HEK293 (cell line): ENCODE measurements at regions not wholly inside any gene's neighbourhood (a gene's known extent, or its start where the extent isn't known, plus 50 kb on each side); places are given as distances from the start of the nearest gene placed in this dataset.

Experiments
- CTCF ChIA-PET: fragments of 350-600 bp; formaldehyde crosslinking; extraction: SDS; loops from one replicate; lab custom pipeline; 2021; ENCODE audit warnings: antibody characterized with exemption; lab: Yijun Ruan, JAX
- POLR2A ChIA-PET: fragments of 300-600 bp; formaldehyde crosslinking; extraction: SDS; loops from one replicate; lab custom pipeline; 2020; ENCODE audit warnings: antibody characterized with exemption, inconsistent platforms; lab: Yijun Ruan, JAX
- H3K27ac ChIP-seq: fragments of 200-500 bp; sonication (Bioruptor generic); 2 replicates; pipeline ENCODE4 v1.5.1; 2014; ENCODE audit warnings: low read depth, low read length, control low read depth, inconsistent platforms; ENCODE audit errors: extremely low read depth
- H3K36me3 ChIP-seq, 2 experiments: fragments of 200-500 bp in 1 of 2; sonication (Bioruptor generic) in 1 of 2; 1 replicate in 1 of 2; 2 replicates in 1 of 2; pipeline ENCODE4 v1.5.1; 2014 to 2017; ENCODE audit warnings: inconsistent platforms in 2 of 2, low read length in 2 of 2; ENCODE audit not compliant: control insufficient read depth in 2 of 2, insufficient read depth in 1 of 2
- H3K4me1 ChIP-seq: fragments of 200-500 bp; sonication (Bioruptor generic); 2 replicates; pipeline ENCODE4 v1.5.1; 2014; ENCODE audit warnings: mild to moderate bottlenecking, low read length, inconsistent platforms; ENCODE audit not compliant: control insufficient read depth, insufficient read depth
- H3K4me3 ChIP-seq: 2 replicates; pipeline ENCODE4 v1.5.1; 2011; ENCODE audit warnings: low read depth, mild to moderate bottlenecking, control low read depth, low read length, moderate library complexity
- H3K9me3 ChIP-seq: fragments of 200-500 bp; sonication (Bioruptor generic); 2 replicates; pipeline ENCODE4 v1.5.1; 2014; ENCODE audit warnings: low read depth, low read length, inconsistent platforms; ENCODE audit not compliant: control insufficient read depth, insufficient read depth
- GFI1B ChIP-seq: fragments of 450-650 bp; formaldehyde crosslinking; IDR thresholded peaks from 2 replicates; pipeline ENCODE4 v1.5.1; 2016; ENCODE audit warnings: missing biosample characterization, missing genetic modification characterization
- GLI4 ChIP-seq: fragments of 450-650 bp; formaldehyde crosslinking; IDR thresholded peaks from 2 replicates; pipeline ENCODE4 v1.5.1; 2016; ENCODE audit warnings: missing biosample characterization, missing genetic modification characterization
- GLIS2 ChIP-seq: fragments of 450-650 bp; formaldehyde crosslinking; IDR thresholded peaks from 2 replicates; pipeline ENCODE4 v1.5.1; 2016; ENCODE audit warnings: missing biosample characterization, missing genetic modification characterization
- KLF8 ChIP-seq: fragments of 450-650 bp; formaldehyde crosslinking; IDR thresholded peaks from 2 replicates; pipeline ENCODE4 v1.5.1; 2016; ENCODE audit warnings: missing biosample characterization, missing genetic modification characterization
- RBAK ChIP-seq: fragments of 450-650 bp; formaldehyde crosslinking; IDR thresholded peaks from 2 replicates; pipeline ENCODE4 v1.5.1; 2016; ENCODE audit warnings: missing biosample characterization, missing genetic modification characterization
- SP7 ChIP-seq: fragments of 450-650 bp; formaldehyde crosslinking; IDR thresholded peaks from 2 replicates; pipeline ENCODE4 v1.5.1; 2016; ENCODE audit warnings: missing biosample characterization, missing genetic modification characterization
- ZBTB17 ChIP-seq: fragments of 450-650 bp; formaldehyde crosslinking; IDR thresholded peaks from 2 replicates; pipeline ENCODE4 v1.5.1; 2016; ENCODE audit warnings: missing biosample characterization, missing genetic modification characterization
- ZBTB8A ChIP-seq: fragments of 450-650 bp; formaldehyde crosslinking; IDR thresholded peaks from 2 replicates; pipeline ENCODE4 v1.5.1; 2016; ENCODE audit warnings: missing biosample characterization, missing genetic modification characterization
- ZEB2 ChIP-seq: fragments of 450-650 bp; formaldehyde crosslinking; IDR thresholded peaks from 2 replicates; pipeline ENCODE4 v1.5.1; 2016; ENCODE audit warnings: missing biosample characterization, missing genetic modification characterization
- ZFP69B ChIP-seq: fragments of 450-650 bp; formaldehyde crosslinking; IDR thresholded peaks from 2 replicates; pipeline ENCODE4 v1.5.1; 2016; ENCODE audit warnings: missing biosample characterization, missing genetic modification characterization
- ZNF266 ChIP-seq: fragments of 450-650 bp; formaldehyde crosslinking; IDR thresholded peaks from 2 replicates; pipeline ENCODE4 v1.5.1; 2016; ENCODE audit warnings: missing biosample characterization, missing genetic modification characterization, low read depth
- ZNF341 ChIP-seq: fragments of 450-650 bp; formaldehyde crosslinking; IDR thresholded peaks from 2 replicates; pipeline ENCODE4; 2016; ENCODE audit warnings: low read depth, missing biosample characterization, missing genetic modification characterization
- ZNF473 ChIP-seq: fragments of 450-650 bp; formaldehyde crosslinking; IDR thresholded peaks from 2 replicates; pipeline ENCODE4 v1.5.1; 2017; ENCODE audit warnings: missing biosample characterization, missing genetic modification characterization
- ZNF792 ChIP-seq: fragments of 450-650 bp; formaldehyde crosslinking; IDR thresholded peaks from 2 replicates; pipeline ENCODE4 v1.5.1; 2016; ENCODE audit warnings: missing biosample characterization, missing genetic modification characterization
- TF ChIP-seq, protein P1 (sequence below): fragments of 450-650 bp; formaldehyde crosslinking; IDR thresholded peaks from 2 replicates; pipeline ENCODE4 v1.5.1; 2016; ENCODE audit warnings: missing biosample characterization, missing genetic modification characterization, borderline replicate concordance
- TF ChIP-seq, protein P2 (sequence below): fragments of 450-650 bp; formaldehyde crosslinking; IDR thresholded peaks from 2 replicates; pipeline ENCODE4 v1.5.1; 2017; ENCODE audit warnings: missing biosample characterization, mild to moderate bottlenecking, missing genetic modification characterization, moderate library complexity
- TF ChIP-seq, protein P3 (sequence below): fragments of 450-650 bp; formaldehyde crosslinking; IDR thresholded peaks from 2 replicates; pipeline ENCODE4 v1.5.1; 2017; ENCODE audit warnings: missing biosample characterization, missing genetic modification characterization
- TF ChIP-seq, protein P4 (sequence below): fragments of 450-650 bp; formaldehyde crosslinking; IDR thresholded peaks from 2 replicates; pipeline ENCODE4 v1.5.1; 2016; ENCODE audit warnings: missing biosample characterization, missing genetic modification characterization
- TF ChIP-seq, protein P5 (sequence below): IDR thresholded peaks from 2 replicates; pipeline ENCODE4 v1.6.1; 2011; ENCODE audit warnings: mild to moderate bottlenecking, low read depth, low read length, borderline replicate concordance

DNA sequence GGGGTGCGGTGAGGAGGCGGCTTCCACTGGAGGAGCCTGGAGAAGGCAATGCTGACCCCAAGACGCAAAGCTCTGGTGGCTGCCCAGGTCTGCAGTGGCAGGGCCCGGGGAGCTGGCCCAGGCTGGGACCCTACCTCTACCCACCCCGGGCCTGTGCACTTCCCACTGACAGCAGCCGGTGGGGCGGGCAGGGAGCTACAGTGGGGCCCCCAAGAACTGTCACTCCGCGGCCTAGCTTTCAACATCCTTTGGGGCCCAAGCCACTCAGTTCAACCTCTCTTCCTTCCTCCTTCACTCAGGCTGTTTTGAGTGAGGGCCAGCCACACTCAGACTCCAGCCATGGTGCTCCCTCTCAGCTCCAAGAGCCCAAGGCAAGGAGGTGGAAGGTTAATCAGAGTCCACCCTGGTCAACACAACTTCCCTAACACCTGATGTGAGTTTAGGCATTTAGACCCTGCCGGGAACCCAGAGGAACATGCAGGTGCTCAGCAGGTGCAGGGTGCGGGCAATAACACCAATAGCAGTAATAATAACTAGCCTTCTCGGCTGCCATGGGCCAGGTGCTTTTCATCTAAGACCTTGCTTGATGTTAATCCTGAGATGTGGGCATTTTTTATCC lies 93.6 kb downstream of the ZFP36L2 start (continued):
- TF ChIP-seq GFI1B (tag by site-specific recombination): no peak
- no peak for TF ChIP-seq ZNF792 (tag by site-specific recombination)

DNA sequence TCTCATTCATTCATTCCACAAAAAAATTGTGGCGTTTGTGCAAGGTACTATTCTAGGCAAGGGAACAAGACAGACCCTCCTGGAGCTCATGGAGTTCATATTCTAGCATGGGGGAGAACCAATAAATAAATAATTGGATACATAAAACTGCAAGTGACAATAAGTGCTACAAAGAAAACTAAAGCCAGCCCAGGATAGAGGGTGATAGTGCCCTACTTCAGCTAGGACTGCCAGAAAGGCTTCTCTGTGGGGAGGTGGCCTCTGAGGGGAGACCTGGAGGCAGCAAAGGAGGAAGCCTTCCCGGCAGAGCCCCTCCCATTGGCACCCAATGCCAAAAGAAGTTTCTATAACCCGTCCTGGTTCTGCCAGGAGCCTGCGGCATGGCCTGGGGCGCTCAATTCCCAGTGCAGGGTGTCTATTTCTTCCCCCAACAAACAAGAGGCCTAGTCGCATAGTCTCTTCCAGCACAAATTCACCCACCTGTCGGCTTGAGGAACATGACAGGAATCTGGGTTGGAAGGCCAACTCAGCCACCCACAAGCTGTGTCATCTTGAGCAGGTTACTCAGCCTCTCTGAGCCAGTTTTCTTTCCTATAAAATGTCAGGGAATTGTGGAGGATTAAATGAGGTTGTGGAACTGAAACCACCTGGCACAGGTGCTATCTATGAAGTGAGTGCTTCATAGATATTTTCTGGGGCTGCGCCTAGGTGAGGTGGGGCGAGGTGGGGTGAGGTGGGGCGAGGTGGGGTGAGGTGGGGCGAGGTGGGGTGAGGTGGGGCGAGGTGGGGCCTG lies 94.3 kb downstream of the ZFP36L2 start:
- POLR2A ChIA-PET: interaction anchor here (2.0 kb wide), 1 partner anchor 89 kb away, joined by 5 read pairs; no protein-coding TSS in a partner anchor

DNA sequence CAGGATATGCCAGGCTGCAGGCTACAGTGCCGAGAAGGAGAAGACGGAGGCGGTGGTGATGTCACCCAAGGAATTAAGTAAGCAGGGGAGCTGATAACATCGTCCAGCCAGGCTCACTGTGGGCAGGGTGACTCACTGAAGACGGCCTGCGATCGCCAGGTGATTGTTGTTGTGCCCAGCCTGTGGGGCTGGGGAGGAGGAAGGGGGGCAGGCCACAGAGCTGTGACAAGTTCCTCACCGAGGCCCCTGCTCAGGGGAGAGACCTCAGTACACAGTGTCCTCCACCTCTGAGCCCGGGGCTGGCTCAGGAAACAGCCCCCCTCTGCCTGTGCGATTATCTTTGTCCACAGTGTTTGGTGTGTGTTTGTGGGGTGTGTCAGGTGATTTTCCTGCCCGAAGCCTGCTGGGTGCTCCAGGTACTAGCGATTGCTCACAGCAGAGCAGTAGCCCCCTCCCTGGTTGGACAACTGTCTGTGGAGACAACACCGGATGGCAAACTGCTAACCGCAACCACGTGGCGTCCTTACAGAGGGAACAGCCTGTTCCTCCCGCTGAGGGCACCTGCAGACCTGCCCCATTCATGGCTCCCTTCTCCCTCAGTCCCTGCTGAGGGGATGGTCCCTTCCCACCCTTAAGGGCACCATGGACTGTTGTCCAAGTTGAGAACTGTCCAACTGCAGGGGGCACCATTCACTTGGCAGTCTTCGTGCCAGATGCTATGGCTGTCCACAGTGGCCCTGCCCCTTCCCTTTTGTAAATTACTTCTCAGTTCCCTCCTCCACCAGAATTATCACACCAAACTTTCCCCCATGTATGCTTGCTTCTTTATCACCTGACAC lies 95.1 kb downstream of the ZFP36L2 start:
- no peaks in the 10 kb centered on the region for H3K9me3 ChIP-seq
- POLR2A ChIA-PET: interaction anchor here (1.5 to 2.0 kb wide), 2 partner anchors 90 to 96 kb away, joined by 5 to 7 read pairs; partner anchors contain the start of gene ZFP36L2
- H3K4me1 ChIP-seq: no peaks in the 10 kb centered on the region
- H3K4me3 ChIP-seq: no peak overlapping the region
- H3K36me3 ChIP-seq: no peaks in the 10 kb centered on the region
- no peak overlapping the region for H3K27ac ChIP-seq
- CTCF ChIA-PET: interaction anchor here (0.5 to 1.6 kb wide), 9 partner anchors 9 to 434 kb away, joined by 3 to 8 read pairs (median 4); no protein-coding TSS in a partner anchor
- TF ChIP-seq KLF8 (tag by site-specific recombination): peak; percentile 42; the same call in 1 of the 2 replicates
- no peak for TF ChIP-seq ZBTB8A (tag by site-specific recombination)
- peak; percentile 46; the same call in 1 of the 2 replicates for TF ChIP-seq ZNF341 (tag by site-specific recombination)
- TF ChIP-seq RBAK (tag by site-specific recombination): no peak
- TF ChIP-seq ZNF266: no peak
- peak; percentile 78 for TF ChIP-seq ZBTB17 (tag by site-specific recombination)
- TF ChIP-seq ZEB2 (tag by site-specific recombination): peak; percentile 80
- TF ChIP-seq, protein P1, sequence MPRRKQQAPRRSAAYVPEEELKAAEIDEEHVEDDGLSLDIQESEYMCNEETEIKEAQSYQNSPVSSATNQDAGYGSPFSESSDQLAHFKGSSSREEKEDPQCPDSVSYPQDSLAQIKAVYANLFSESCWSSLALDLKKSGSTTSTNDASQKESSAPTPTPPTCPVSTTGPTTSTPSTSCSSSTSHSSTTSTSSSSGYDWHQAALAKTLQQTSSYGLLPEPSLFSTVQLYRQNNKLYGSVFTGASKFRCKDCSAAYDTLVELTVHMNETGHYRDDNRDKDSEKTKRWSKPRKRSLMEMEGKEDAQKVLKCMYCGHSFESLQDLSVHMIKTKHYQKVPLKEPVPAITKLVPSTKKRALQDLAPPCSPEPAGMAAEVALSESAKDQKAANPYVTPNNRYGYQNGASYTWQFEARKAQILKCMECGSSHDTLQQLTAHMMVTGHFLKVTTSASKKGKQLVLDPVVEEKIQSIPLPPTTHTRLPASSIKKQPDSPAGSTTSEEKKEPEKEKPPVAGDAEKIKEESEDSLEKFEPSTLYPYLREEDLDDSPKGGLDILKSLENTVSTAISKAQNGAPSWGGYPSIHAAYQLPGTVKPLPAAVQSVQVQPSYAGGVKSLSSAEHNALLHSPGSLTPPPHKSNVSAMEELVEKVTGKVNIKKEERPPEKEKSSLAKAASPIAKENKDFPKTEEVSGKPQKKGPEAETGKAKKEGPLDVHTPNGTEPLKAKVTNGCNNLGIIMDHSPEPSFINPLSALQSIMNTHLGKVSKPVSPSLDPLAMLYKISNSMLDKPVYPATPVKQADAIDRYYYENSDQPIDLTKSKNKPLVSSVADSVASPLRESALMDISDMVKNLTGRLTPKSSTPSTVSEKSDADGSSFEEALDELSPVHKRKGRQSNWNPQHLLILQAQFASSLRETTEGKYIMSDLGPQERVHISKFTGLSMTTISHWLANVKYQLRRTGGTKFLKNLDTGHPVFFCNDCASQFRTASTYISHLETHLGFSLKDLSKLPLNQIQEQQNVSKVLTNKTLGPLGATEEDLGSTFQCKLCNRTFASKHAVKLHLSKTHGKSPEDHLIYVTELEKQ (tag by site-specific recombination): no peak
- TF ChIP-seq, protein P2, sequence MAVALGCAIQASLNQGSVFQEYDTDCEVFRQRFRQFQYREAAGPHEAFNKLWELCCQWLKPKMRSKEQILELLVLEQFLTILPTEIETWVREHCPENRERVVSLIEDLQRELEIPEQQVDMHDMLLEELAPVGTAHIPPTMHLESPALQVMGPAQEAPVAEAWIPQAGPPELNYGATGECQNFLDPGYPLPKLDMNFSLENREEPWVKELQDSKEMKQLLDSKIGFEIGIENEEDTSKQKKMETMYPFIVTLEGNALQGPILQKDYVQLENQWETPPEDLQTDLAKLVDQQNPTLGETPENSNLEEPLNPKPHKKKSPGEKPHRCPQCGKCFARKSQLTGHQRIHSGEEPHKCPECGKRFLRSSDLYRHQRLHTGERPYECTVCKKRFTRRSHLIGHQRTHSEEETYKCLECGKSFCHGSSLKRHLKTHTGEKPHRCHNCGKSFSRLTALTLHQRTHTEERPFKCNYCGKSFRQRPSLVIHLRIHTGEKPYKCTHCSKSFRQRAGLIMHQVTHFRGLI (tag by site-specific recombination): peak; percentile 76
- 0 out of 2 replicates have a peak, but pooled peaks have one; percentile 33 for TF ChIP-seq ZFP69B (tag by site-specific recombination)
- TF ChIP-seq, protein P3, sequence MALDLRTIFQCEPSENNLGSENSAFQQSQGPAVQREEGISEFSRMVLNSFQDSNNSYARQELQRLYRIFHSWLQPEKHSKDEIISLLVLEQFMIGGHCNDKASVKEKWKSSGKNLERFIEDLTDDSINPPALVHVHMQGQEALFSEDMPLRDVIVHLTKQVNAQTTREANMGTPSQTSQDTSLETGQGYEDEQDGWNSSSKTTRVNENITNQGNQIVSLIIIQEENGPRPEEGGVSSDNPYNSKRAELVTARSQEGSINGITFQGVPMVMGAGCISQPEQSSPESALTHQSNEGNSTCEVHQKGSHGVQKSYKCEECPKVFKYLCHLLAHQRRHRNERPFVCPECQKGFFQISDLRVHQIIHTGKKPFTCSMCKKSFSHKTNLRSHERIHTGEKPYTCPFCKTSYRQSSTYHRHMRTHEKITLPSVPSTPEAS: no peak

More for the DNA sequence above, 94.3 kb downstream of the ZFP36L2 start:
- Histone ChIP-seq H3K9me3 (no peaks in the 10 kb centered on the region), H3K36me3 (no peaks in the 10 kb centered on the region), H3K4me3 (no peak overlapping the region), H3K27ac (no peak overlapping the region), H3K4me1 (no peaks in the 10 kb centered on the region)
- CTCF ChIA-PET: interaction anchor here (0.5 to 1.4 kb wide), 4 partner anchors 97 to 434 kb away, joined by 3 to 8 read pairs (median 4); no protein-coding TSS in a partner anchor
- TF ChIP-seq, protein P4, sequence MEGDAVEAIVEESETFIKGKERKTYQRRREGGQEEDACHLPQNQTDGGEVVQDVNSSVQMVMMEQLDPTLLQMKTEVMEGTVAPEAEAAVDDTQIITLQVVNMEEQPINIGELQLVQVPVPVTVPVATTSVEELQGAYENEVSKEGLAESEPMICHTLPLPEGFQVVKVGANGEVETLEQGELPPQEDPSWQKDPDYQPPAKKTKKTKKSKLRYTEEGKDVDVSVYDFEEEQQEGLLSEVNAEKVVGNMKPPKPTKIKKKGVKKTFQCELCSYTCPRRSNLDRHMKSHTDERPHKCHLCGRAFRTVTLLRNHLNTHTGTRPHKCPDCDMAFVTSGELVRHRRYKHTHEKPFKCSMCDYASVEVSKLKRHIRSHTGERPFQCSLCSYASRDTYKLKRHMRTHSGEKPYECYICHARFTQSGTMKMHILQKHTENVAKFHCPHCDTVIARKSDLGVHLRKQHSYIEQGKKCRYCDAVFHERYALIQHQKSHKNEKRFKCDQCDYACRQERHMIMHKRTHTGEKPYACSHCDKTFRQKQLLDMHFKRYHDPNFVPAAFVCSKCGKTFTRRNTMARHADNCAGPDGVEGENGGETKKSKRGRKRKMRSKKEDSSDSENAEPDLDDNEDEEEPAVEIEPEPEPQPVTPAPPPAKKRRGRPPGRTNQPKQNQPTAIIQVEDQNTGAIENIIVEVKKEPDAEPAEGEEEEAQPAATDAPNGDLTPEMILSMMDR (tag by site-specific recombination): no peak
- TF ChIP-seq GLI4 (tag by site-specific recombination): no peak
- TF ChIP-seq, protein P5, sequence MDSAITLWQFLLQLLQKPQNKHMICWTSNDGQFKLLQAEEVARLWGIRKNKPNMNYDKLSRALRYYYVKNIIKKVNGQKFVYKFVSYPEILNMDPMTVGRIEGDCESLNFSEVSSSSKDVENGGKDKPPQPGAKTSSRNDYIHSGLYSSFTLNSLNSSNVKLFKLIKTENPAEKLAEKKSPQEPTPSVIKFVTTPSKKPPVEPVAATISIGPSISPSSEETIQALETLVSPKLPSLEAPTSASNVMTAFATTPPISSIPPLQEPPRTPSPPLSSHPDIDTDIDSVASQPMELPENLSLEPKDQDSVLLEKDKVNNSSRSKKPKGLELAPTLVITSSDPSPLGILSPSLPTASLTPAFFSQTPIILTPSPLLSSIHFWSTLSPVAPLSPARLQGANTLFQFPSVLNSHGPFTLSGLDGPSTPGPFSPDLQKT: no peak
- no peak for TF ChIP-seq SP7
- TF ChIP-seq GLIS2: no peak
- TF ChIP-seq ZNF473: no peak
